Suprapubic skin (tissue), 4 donors: ENCODE measurements at regions not wholly inside any gene's neighbourhood (a gene's known extent, or its start where the extent isn't known, plus 50 kb on each side); places are given as distances from the start of the nearest gene placed in this dataset.

Experiments
- DNase-seq, 2 donors: peaks; one replicate each; pipeline ENCODE4 v3.0.0-alpha.2; 2019; ENCODE audit warnings: low spot score in 2 of 2
- H3K27ac ChIP-seq: fragments of 200-600 bp; sonication (generic); one replicate; pipeline ENCODE4 v1.5.1; 2019
- H3K27me3 ChIP-seq: fragments of 200-600 bp; sonication (generic); one replicate; pipeline ENCODE4 v1.5.1; 2019
- H3K36me3 ChIP-seq: fragments of 200-600 bp; sonication (generic); one replicate; pipeline ENCODE4 v1.5.1; 2019
- H3K4me1 ChIP-seq: fragments of 200-600 bp; sonication (generic); one replicate; pipeline ENCODE4 v1.5.1; 2019
- H3K4me3 ChIP-seq: fragments of 200-600 bp; sonication (generic); one replicate; pipeline ENCODE4 v1.5.1; 2019; ENCODE audit warnings: mild to moderate bottlenecking
- H3K9me3 ChIP-seq: fragments of 200-600 bp; sonication (generic); one replicate; pipeline ENCODE4 v1.5.1; 2019
- EP300 ChIP-seq: sonication (generic); formaldehyde crosslinking; IDR thresholded peaks from one replicate; pipeline ENCODE4 v1.6.1; 2017; ENCODE audit warnings: antibody characterized with exemption
- POLR2A ChIP-seq, 2 donors: fragments of 450-650 bp; IDR thresholded peaks; one replicate each; pipeline ENCODE4 v1.6.1; 2017; ENCODE audit warnings: antibody characterized with exemption in 2 of 2, mild to moderate bottlenecking in 2 of 2, moderate library complexity in 2 of 2
- POLR2AphosphoS5 ChIP-seq, 3 donors: sonication (generic); formaldehyde crosslinking; IDR thresholded peaks; one replicate each; pipeline ENCODE4 v1.6.1; 2017; ENCODE audit warnings: antibody characterized with exemption in 3 of 3
- WGBS: methylation state at CpG from one replicate; pipeline ENCODE4 v1.1.5; 2018; 5-methylcytosine and 5-hydroxymethylcytosine counted together
- TF ChIP-seq, protein P1 (sequence below), 2 donors: fragments of 200-600 bp in 1 of 2; fragments of 450-650 bp in 1 of 2; sonication (generic) in 1 of 2; IDR thresholded peaks; one replicate each; pipeline ENCODE4 v1.5.1; 2016 to 2019; ENCODE audit warnings: antibody characterized with exemption in 2 of 2, mild to moderate bottlenecking in 1 of 2, moderate library complexity in 1 of 2

DNA sequence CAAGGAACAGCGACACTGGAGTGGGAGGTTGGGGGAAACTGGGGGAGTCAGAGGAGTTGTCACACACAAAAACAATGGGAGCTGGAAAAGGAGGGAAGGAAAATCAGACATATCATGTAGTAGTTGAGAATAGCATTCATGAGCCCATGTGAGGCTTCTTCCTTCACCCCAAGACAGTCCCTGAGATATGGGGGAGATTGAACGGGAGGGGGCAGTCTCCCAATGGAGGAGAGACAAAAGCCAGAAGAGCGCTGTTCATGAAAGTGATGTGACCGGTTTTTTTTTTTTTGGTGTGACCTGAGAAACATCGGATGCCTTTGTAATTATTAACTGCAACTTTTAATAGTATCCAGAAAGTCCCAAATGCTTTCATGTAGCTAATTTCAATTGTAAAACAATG is 631.8 kb upstream of the KLF12 start:
- Histone ChIP-seq H3K27me3 (no peaks in the 10 kb centered on the region), H3K27ac (no peak overlapping the region), H3K4me1 (no peaks in the 10 kb centered on the region), H3K9me3 (no peaks in the 10 kb centered on the region), H3K36me3 (no peaks in the 10 kb centered on the region), H3K4me3 (no peak overlapping the region)
- TF ChIP-seq, protein P1, sequence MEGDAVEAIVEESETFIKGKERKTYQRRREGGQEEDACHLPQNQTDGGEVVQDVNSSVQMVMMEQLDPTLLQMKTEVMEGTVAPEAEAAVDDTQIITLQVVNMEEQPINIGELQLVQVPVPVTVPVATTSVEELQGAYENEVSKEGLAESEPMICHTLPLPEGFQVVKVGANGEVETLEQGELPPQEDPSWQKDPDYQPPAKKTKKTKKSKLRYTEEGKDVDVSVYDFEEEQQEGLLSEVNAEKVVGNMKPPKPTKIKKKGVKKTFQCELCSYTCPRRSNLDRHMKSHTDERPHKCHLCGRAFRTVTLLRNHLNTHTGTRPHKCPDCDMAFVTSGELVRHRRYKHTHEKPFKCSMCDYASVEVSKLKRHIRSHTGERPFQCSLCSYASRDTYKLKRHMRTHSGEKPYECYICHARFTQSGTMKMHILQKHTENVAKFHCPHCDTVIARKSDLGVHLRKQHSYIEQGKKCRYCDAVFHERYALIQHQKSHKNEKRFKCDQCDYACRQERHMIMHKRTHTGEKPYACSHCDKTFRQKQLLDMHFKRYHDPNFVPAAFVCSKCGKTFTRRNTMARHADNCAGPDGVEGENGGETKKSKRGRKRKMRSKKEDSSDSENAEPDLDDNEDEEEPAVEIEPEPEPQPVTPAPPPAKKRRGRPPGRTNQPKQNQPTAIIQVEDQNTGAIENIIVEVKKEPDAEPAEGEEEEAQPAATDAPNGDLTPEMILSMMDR (IDR thresholded peaks at IDR 0.05), result no peak
- TF ChIP-seq EP300 (no peak), POLR2A (IDR thresholded peaks at IDR 0.05) (no peak), POLR2AphosphoS5 (IDR thresholded peaks at IDR 0.05) (no peak)
- no peak for DNase-seq
- 67% methylated on average over 5 of the region's 5 CpGs for WGBS

DNA sequence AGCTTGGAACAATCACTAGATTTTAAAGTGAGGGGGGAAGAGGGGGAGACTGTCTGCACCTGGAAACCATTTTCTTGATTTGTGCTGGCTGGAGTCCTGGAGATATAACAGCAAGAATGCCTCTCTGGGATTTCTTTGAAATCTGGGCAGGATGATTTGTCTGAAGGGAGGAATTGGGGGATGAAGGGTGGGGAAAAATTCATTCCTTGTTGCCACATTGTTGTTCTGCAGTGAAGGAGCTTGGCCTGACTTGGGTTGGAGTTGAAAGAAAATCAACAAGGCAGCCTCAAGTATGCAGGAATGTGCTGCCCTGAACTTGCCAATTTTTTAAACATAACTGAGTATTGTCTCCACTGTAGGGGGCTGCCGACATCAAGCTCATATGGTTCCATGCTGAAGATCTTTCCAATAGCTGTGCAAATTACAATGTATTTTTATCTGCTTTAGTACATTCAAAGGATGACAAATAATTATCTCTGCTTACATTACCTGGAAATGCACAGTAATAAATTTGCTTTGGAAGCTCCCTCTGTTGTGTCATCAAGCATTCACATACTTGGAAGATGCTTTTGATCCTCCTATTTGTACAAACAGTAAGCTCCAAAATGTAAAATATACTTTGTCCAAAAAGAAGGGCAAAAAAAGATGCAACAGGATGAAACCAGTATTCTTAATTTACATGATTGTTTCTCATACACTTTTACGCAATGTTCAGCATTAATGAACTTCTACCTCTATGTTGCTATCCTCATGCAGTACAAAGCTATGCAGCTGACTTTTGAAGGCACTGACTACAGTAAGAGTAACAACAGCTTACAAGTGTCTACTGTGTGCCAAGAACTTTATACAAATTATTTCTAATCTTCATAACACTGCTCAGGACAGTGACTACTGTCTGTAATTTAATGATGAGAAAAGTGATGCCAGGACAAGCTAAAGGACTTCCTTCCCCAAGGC is 627.9 kb upstream of the KLF12 start:
- H3K4me3 ChIP-seq, result no peak overlapping the region
- H3K27ac ChIP-seq, result no peak overlapping the region
- no peaks in the 10 kb centered on the region for H3K9me3 ChIP-seq
- H3K27me3 ChIP-seq, result no peaks in the 10 kb centered on the region
- WGBS, result 64% methylated on average over 2 of the region's 2 CpGs
- TF ChIP-seq EP300 (no peak), POLR2A (IDR thresholded peaks at IDR 0.05) (no peak), POLR2AphosphoS5 (IDR thresholded peaks at IDR 0.05) (no peak)
- TF ChIP-seq, protein P1 (IDR thresholded peaks at IDR 0.05), result no peak
- no peaks in the 10 kb centered on the region for H3K36me3 ChIP-seq
- H3K4me1 ChIP-seq, result no peaks in the 10 kb centered on the region
- no peak for DNase-seq

DNA sequence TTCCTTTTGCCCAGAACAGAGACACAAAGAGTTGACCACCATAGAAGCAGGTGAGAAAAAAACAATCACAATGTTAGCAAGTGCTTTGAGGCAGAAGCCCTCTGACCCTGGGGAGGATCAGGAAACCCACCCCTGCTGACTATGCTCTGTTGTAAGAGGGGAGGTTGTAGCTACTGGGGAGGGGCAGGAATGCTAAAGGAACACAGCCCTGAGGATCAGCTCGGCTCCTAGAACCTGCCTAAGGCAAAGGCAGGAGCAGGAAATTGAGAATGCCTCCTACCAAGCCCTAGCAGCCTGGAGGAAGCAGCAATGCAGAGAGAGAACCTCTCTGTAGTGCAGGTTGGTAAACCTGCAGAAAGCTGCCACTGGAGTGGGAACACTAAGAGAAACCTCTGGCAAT is 624.0 kb upstream of the KLF12 start:
- no peaks in the 10 kb centered on the region for H3K4me1 ChIP-seq
- 53% methylated on average over 1 of the region's 1 CpG for WGBS
- DNase-seq, result no peak
- no peaks in the 10 kb centered on the region for H3K36me3 ChIP-seq
- TF ChIP-seq EP300 (no peak), POLR2A (IDR thresholded peaks at IDR 0.05) (no peak), POLR2AphosphoS5 (IDR thresholded peaks at IDR 0.05) (no peak)
- TF ChIP-seq, protein P1 (IDR thresholded peaks at IDR 0.05), result no peak
- H3K27me3 ChIP-seq, result no peaks in the 10 kb centered on the region
- H3K9me3 ChIP-seq, result no peaks in the 10 kb centered on the region
- H3K4me3 ChIP-seq, result no peak overlapping the region
- H3K27ac ChIP-seq, result no peak overlapping the region

DNA sequence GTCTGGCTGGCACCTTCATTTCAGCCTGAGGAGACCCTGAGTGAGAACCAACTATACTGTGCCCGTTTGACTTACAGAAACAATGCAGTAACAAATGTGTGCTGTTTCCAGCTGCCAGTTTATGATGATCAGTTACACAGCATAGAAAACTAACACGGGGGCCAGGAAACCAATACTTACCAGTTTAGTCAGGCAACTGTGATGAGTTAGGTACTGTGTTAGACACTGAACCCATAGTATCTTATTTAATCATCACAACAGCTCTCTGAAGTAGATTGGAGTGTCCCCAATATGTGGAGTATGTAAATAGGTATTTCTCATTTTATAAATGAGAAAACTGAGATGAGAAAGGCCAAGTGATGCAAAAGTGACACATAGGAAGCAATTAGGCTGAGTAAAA is 620.9 kb upstream of the KLF12 start:
- WGBS, result 87% methylated on average over 2 of the region's 2 CpGs
- DNase-seq, result no peak
- Histone ChIP-seq H3K27me3 (no peaks in the 10 kb centered on the region), H3K4me1 (no peaks in the 10 kb centered on the region), H3K36me3 (no peaks in the 10 kb centered on the region), H3K9me3 (no peaks in the 10 kb centered on the region), H3K4me3 (no peak overlapping the region), H3K27ac (no peak overlapping the region)
- TF ChIP-seq, protein P1 (IDR thresholded peaks at IDR 0.05), result no peak
- TF ChIP-seq POLR2A (IDR thresholded peaks at IDR 0.05) (no peak), EP300 (no peak), POLR2AphosphoS5 (IDR thresholded peaks at IDR 0.05) (no peak)

DNA sequence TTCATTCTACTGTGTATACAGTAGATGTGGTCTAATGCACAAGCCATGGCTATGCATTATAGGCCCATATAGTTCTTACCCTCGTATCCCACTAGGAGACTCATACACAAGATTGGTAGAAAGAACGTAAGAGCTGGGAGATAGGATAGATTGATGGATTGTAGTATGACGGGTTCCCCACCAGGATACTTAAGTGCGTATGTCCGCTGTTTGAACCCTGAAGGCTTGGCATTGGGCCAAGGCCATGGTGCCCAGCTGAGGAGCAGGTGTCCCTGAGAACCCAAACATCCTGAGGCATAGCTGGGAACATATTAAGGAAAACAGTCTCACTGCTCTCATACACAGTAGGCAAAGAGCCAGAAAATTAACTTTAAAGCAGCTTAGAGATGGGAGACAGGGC is 617.5 kb upstream of the KLF12 start:
- TF ChIP-seq POLR2AphosphoS5 (IDR thresholded peaks at IDR 0.05) (no peak), POLR2A (IDR thresholded peaks at IDR 0.05) (no peak), EP300 (no peak)
- TF ChIP-seq, protein P1 (IDR thresholded peaks at IDR 0.05), result no peak
- WGBS, result 70% methylated on average over 5 of the region's 5 CpGs
- Histone ChIP-seq H3K36me3 (no peaks in the 10 kb centered on the region), H3K27me3 (no peaks in the 10 kb centered on the region), H3K4me1 (no peaks in the 10 kb centered on the region), H3K4me3 (no peak overlapping the region), H3K27ac (no peak overlapping the region), H3K9me3 (no peaks in the 10 kb centered on the region)
- DNase-seq, result no peak
